ENCODE measurements at regions not wholly inside any gene's neighbourhood (a gene's known extent, or its start where the extent isn't known, plus 50 kb on each side); places are given as distances from the start of the nearest gene placed in this dataset.
"Not testable (repeated sequence)": the region's sequence is repeated elsewhere in the genome, so short reads cannot be mapped to it uniquely, and the experiment has no call there.

DNA sequence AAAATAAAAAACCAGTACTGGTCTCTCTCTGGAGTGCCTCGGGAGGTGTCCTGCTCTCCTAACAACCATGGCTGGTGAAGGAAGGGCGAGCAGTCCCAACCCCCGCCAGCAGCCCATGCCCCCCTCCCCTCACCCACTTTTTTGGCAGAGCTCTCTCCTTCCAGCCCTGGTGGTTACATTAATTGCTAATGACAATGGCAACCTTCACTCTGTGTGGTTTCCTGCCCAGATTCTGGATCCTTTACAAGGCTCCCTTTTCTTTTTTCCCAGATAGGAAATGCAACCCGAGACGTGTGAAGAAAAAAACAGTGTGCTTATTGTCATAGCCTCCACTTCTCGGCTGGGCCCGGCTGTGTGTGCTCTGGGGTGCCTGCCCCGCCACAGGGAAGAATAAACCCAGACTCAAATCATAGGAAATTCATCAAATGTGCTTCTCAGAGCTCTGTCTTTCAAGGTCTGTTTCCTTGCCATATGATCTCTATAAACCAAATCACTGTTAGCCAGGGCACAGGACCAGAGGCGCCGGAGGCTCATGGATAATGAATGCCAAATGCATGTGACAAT is 513.0 kb downstream of the SOX6 start:
- DNase-seq (ENCODE audit: low spot score): no peak
- no peaks in the 10 kb centered on the region for H3K27me3 Mint-ChIP-seq (ENCODE audit: low read depth)
- no peak overlapping the region for H3K27ac Mint-ChIP-seq
- H3K9me3 Mint-ChIP-seq: no peaks in the 10 kb centered on the region
- no peaks in the 10 kb centered on the region for H3K4me1 Mint-ChIP-seq (ENCODE audit: low read depth)
- H3K36me3 Mint-ChIP-seq (ENCODE audit: low read depth): no peaks in the 10 kb centered on the region
- H3K4me3 Mint-ChIP-seq: no peak overlapping the region

DNA sequence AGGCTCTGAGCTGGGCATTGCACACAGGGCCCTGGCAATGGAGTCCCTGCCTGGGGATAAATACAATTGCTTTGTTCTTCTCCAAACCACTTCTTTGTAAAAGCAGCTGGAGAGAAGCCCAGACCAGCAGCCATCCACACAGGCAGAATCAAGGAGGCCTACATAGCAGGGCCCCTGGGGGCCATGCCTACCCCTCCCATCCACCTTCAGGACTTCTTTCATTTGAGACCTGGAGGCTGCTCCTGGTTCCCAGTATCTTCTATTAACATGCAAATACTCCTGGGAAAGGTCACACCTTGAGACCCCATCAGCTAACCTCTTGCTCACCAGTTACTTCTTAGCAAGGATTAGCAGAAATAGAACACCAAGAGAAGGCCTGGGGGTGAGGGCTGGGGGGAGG is 511.1 kb downstream of the SOX6 start:
- no peak for DNase-seq (ENCODE audit: low spot score)
- Mint-ChIP-seq H3K27me3 (ENCODE audit: low read depth) (no peaks in the 10 kb centered on the region), H3K36me3 (ENCODE audit: low read depth) (no peaks in the 10 kb centered on the region), H3K4me3 (no peak overlapping the region), H3K9me3 (no peaks in the 10 kb centered on the region), H3K4me1 (ENCODE audit: low read depth) (no peaks in the 10 kb centered on the region), H3K27ac (no peak overlapping the region)

DNA sequence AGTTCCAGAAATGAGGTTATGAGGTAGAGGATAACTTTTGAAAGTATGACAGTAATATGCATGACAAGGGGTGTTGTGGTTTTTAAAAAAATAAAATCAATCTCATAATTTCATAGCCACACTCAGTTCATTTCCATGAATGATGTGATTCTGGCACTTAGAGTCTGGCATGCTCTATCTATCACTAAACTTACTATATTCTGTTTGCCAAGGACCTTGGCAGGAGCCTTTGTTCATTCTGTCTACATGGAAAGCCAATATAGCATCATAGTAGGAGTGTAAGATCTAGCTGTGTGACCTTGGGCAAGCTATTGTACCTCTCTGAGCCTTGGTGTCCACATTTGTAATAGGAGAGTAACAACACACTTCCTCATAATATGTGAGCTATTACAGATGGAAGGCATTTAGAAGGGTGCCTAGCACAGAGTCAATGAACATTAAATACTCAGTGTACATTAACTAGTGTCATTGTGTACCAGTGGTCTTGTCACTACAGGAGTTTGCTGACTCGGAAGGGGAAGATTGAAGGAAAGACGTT is 507.6 kb downstream of the SOX6 start:
- no peak overlapping the region for H3K27ac Mint-ChIP-seq
- peaks cover 3% of the 10 kb centered on the region for H3K27me3 Mint-ChIP-seq (ENCODE audit: low read depth)
- no peaks in the 10 kb centered on the region for H3K36me3 Mint-ChIP-seq (ENCODE audit: low read depth)
- H3K4me1 Mint-ChIP-seq (ENCODE audit: low read depth): no peaks in the 10 kb centered on the region
- no peaks in the 10 kb centered on the region for H3K9me3 Mint-ChIP-seq
- DNase-seq (ENCODE audit: low spot score): no peak
- H3K4me3 Mint-ChIP-seq: no peak overlapping the region

DNA sequence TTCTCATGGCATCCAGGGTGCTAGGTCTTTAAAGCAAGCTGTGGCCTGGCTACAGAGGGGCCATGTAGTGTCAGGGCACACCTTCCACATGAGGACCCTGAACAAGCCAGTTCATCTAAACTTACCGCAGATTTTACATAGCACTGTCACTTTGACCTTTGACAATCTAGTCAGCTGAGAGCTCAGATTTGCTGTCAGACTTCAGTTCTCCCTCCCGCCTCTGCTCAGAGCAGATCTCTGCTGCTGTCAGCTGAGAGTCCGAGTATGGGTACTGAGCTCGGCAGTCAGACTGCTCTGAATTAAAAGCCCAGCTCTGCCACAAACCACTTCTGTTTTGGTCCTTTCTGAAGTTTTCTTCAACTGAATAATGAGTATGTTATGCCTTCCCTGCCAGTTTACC is 507.1 kb downstream of the SOX6 start:
- H3K27ac Mint-ChIP-seq: no peak overlapping the region
- H3K4me3 Mint-ChIP-seq: no peak overlapping the region
- peaks cover 7% of the 10 kb centered on the region for H3K27me3 Mint-ChIP-seq (ENCODE audit: low read depth)
- DNase-seq (ENCODE audit: low spot score): no peak
- H3K9me3 Mint-ChIP-seq: no peaks in the 10 kb centered on the region
- H3K36me3 Mint-ChIP-seq (ENCODE audit: low read depth): no peaks in the 10 kb centered on the region
- H3K4me1 Mint-ChIP-seq (ENCODE audit: low read depth): no peaks in the 10 kb centered on the region

DNA sequence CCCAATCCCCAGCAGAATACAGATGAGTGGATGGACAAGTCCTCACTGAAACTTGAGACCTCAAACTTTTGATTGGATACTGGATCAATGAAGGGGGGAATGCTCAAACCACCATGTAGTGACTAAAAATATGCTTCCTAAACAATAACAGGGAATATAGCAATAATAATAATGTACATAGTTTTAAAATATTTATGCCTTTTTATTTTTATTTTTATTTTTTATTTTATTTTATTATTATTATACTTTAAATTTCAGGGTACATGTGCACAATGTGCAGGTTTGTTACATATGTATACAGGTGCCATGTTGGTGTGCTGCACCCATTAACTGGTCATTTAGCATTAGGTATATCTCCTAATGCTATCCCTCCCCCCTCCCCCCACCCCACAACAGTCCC is 506.0 kb downstream of the SOX6 start:
- not testable (repeated sequence) for H3K27me3 Mint-ChIP-seq (ENCODE audit: low read depth); H3K9me3 Mint-ChIP-seq; DNase-seq (ENCODE audit: low spot score); H3K36me3 Mint-ChIP-seq (ENCODE audit: low read depth); H3K27ac Mint-ChIP-seq; H3K4me3 Mint-ChIP-seq; H3K4me1 Mint-ChIP-seq (ENCODE audit: low read depth)

DNA sequence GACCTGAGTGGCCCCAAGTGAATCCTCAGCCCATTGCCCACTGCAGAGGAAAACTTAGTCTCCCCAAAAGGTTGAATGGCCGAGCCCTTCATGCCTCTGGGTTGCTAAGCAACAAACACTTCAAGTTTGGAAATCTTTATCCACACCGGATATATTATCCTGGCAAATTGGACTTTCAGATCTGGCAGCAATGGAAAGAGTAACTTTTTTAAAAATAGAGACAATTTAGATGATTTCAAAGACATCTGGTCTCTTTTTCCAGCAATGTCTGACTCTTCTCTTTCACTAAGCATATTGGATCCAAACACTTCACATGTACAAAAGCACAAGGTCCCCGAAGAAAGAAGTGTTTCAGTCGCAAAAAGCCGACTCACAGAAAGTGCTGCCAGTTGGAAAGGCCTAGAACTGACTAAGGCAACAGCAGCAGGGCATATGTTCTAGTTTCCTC is 505.3 kb downstream of the SOX6 start:
- peaks cover 7% of the 10 kb centered on the region for H3K27me3 Mint-ChIP-seq (ENCODE audit: low read depth)
- H3K4me3 Mint-ChIP-seq: no peak overlapping the region
- no peaks in the 10 kb centered on the region for H3K36me3 Mint-ChIP-seq (ENCODE audit: low read depth)
- H3K27ac Mint-ChIP-seq: no peak overlapping the region
- DNase-seq (ENCODE audit: low spot score): no peak
- H3K9me3 Mint-ChIP-seq: no peaks in the 10 kb centered on the region
- no peaks in the 10 kb centered on the region for H3K4me1 Mint-ChIP-seq (ENCODE audit: low read depth)

DNA sequence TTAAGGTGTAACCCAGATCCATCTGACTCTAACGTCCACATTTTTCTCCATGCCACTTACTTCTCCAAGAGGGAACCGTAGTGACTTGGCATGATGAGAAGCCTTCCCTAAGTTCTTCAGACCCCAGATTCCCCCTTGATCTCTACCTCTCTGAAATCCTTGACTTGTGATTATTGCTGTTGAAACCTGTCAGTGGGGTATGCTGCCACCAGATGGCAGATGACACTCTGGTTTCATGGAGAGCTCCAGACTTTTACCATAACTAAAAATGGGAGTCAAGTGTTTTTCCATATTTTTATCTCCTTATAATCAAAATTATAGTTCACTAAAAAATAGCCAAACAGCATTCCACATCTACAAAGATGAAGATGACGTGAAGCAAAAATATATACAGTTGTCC is 504.2 kb downstream of the SOX6 start:
- Mint-ChIP-seq H3K4me3 (no peak overlapping the region), H3K9me3 (no peaks in the 10 kb centered on the region), H3K27ac (no peak overlapping the region), H3K4me1 (ENCODE audit: low read depth) (no peaks in the 10 kb centered on the region), H3K36me3 (ENCODE audit: low read depth) (no peaks in the 10 kb centered on the region), H3K27me3 (ENCODE audit: low read depth) (peaks cover 7% of the 10 kb centered on the region)
- DNase-seq (ENCODE audit: low spot score): no peak

DNA sequence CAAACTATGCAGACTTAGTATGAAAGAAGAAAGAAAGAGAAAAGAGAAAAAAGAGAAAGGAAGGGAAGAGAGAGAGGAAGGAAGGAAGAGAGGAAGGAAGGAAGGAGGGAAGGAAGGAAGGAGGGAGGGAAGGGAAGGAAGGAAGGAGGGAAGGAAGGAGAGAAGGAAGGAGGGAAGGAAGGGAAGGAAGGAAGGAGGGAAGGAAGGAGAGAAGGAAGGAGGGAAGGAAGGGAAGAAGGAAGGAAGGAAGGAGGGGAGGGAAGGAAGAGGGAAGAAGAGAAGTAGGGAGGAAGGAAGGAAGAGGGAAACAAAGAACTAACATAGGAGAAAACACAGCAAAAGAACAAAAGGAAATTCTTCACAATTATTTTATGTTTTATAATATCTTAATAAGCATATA is 502.1 kb downstream of the SOX6 start:
- no peak overlapping the region for H3K27ac Mint-ChIP-seq
- DNase-seq (ENCODE audit: low spot score): no peak
- H3K27me3 Mint-ChIP-seq (ENCODE audit: low read depth): peaks cover 7% of the 10 kb centered on the region
- no peak overlapping the region for H3K4me3 Mint-ChIP-seq
- no peaks in the 10 kb centered on the region for H3K36me3 Mint-ChIP-seq (ENCODE audit: low read depth)
- no peaks in the 10 kb centered on the region for H3K4me1 Mint-ChIP-seq (ENCODE audit: low read depth)
- no peaks in the 10 kb centered on the region for H3K9me3 Mint-ChIP-seq

DNA sequence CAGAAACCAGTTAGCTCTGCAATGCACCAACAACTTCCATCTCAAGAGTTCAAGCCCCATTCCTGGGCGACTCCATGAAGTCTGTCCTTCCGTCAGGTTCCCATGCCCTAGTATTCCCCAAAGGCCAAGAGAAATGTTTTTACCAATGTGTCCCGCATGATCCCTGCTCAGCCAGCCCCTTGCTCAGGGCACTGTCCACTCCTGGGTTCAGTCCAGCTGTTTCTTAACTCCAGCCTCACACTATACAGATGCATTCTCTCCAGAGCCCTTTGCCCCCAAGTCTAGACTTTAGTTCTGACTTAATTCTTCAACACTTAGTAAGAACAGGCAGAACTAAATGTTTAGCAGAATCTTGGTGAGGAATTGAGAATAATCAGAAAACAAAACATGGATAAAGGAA is 497.5 kb downstream of the SOX6 start:
- Mint-ChIP-seq H3K27me3 (ENCODE audit: low read depth) (peaks cover 3% of the 10 kb centered on the region), H3K9me3 (no peaks in the 10 kb centered on the region), H3K4me1 (ENCODE audit: low read depth) (no peaks in the 10 kb centered on the region), H3K27ac (no peak overlapping the region), H3K4me3 (no peak overlapping the region), H3K36me3 (ENCODE audit: low read depth) (no peaks in the 10 kb centered on the region)
- DNase-seq (ENCODE audit: low spot score): no peak

DNA sequence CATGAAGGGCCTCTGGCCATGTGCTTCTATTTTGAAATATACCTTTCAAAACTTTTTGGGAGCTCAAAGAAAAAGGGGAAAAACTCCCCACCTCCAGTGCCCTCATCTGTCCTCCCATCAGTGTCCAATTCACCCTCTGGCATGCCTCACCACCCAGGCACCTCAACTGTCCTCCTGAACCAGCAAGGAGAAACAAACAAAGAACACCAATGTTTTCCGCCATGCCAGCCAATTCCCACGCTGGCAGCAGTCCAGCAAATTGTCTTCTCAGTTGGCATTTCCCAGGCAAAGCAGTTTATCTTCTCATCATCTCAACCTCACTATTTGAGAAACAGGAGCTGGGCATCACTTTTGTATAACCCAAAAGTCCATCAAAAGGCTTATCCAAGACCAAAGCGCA is 496.9 kb downstream of the SOX6 start:
- Mint-ChIP-seq H3K27me3 (ENCODE audit: low read depth) (no peaks in the 10 kb centered on the region), H3K36me3 (ENCODE audit: low read depth) (no peaks in the 10 kb centered on the region), H3K4me1 (ENCODE audit: low read depth) (no peaks in the 10 kb centered on the region), H3K27ac (no peak overlapping the region), H3K9me3 (no peaks in the 10 kb centered on the region), H3K4me3 (no peak overlapping the region)
- no peak for DNase-seq (ENCODE audit: low spot score)

DNA sequence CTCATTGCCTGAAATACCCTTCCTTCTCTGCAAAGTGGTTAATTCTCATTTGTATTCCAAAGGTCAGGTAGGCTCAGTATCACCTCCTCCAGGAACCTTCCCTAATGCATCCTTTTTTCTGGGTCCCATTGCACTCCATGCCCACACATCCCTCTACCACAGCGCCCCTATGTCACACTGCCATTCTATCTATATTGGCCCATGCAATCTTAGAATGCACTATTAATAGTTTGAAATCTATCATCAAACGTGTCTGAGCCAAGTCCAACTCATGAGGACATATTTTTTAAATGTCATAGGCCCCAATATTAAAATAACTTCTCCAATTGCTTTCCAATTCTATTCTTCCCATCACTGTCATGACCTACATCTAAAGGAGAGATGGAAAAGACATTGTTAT is 495.1 kb downstream of the SOX6 start:
- no peak for DNase-seq (ENCODE audit: low spot score)
- no peaks in the 10 kb centered on the region for H3K9me3 Mint-ChIP-seq
- H3K27me3 Mint-ChIP-seq (ENCODE audit: low read depth): no peaks in the 10 kb centered on the region
- no peak overlapping the region for H3K4me3 Mint-ChIP-seq
- no peaks in the 10 kb centered on the region for H3K36me3 Mint-ChIP-seq (ENCODE audit: low read depth)
- no peaks in the 10 kb centered on the region for H3K4me1 Mint-ChIP-seq (ENCODE audit: low read depth)
- no peak overlapping the region for H3K27ac Mint-ChIP-seq

DNA sequence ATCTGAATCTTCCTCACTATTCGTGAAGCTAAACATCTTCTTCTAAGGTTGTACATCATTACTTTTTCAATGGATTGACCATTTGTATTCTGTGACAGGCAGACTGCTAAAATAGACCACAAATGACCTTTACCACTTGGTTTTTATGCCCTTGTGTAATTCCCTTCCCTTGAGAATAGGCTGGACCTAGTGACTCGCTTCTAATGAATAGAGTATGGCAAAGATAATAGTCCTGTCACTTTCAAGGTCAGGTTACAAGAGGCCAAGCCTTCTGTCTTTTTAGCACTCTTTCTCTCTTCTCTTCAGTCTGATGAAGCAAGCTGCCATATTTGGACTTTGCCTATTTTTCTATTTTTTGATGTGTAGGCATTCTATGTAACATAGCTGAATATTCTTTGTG is 492.9 kb downstream of the SOX6 start:
- no peak overlapping the region for H3K4me3 Mint-ChIP-seq
- H3K9me3 Mint-ChIP-seq: no peaks in the 10 kb centered on the region
- no peak overlapping the region for H3K27ac Mint-ChIP-seq
- no peaks in the 10 kb centered on the region for H3K4me1 Mint-ChIP-seq (ENCODE audit: low read depth)
- no peak for DNase-seq (ENCODE audit: low spot score)
- H3K27me3 Mint-ChIP-seq (ENCODE audit: low read depth): no peaks in the 10 kb centered on the region
- H3K36me3 Mint-ChIP-seq (ENCODE audit: low read depth): no peaks in the 10 kb centered on the region

DNA sequence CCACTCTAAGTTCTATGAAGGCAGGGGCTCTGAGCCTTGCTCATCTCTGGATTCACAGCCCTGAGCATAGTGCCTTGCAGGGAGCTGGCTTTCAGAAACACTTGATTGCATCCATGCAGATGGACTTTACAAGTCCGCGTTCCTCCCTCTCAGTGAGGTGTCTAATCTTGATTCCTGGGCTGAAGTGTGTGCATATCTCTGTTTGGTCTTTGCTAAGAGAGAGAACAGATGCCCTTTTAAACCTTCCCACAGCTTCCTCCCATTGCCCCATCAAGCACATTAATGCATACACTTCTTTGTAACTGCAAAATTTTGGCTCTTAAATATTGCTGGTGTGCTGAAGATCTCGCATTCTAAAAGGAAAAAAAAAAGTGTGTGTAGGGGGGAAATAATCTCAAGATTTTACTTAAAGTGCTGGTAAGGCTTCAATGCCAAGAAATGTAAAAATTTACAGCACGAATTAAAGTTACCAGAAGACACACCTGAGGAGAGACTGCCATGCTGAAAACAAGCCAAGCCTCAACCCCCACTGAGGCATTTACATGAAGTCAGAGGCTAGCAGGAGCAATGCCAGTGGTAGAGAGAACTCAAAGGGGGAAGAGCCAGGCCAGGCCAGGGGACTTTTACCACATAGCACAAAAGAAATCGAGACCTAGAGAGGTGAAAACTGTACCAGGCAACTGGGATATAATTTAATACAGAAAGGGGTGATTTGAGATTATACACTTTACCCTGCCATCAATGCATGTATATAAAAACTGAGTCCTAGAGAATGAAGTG is 492.1 kb downstream of the SOX6 start:
- Mint-ChIP-seq H3K27me3 (ENCODE audit: low read depth) (no peaks in the 10 kb centered on the region), H3K4me3 (no peak overlapping the region), H3K4me1 (ENCODE audit: low read depth) (no peaks in the 10 kb centered on the region), H3K9me3 (no peaks in the 10 kb centered on the region), H3K36me3 (ENCODE audit: low read depth) (no peaks in the 10 kb centered on the region), H3K27ac (no peak overlapping the region)
- no peak for DNase-seq (ENCODE audit: low spot score)

DNA sequence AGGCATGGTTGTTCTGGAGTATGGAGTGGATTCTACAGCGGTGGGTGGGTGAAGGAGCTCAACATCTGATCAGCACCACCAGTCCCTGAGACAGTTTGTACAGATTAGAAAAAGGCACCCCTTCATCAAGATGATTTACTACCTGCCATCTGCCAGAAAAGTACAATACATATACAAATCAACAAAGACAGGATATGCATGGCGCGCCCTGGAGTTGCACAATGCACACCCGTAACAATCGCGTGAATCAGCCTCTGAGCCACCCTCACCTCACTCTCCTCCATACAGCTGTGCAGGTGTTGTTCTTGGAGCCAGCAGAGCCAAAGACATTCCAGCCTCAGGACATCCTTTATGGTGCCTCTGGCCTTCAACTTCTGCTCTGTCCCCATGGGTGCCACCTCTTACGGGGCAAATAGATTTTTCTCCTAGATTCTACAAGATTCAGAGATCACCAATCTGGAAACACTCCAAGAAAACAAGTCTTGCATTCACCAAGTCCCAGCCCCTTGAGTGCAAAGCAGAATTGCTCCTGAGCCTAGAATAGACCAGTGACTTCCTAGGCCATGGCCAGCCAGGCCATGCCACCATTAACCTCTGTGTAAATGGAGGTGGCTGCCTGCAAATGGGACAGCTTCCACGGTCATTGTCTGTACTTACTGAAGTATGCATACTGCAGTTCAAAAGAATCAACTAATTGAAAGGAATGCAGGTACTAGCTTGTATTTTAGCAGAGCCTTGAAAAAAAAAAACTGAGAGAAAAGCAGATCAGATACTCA is 490.9 kb downstream of the SOX6 start:
- Mint-ChIP-seq H3K4me3 (no peak overlapping the region), H3K27ac (no peak overlapping the region), H3K27me3 (ENCODE audit: low read depth) (no peaks in the 10 kb centered on the region), H3K36me3 (ENCODE audit: low read depth) (no peaks in the 10 kb centered on the region), H3K9me3 (no peaks in the 10 kb centered on the region), H3K4me1 (ENCODE audit: low read depth) (no peaks in the 10 kb centered on the region)
- DNase-seq (ENCODE audit: low spot score): no peak
